ENCODE measurements at regions not wholly inside any gene's neighbourhood (a gene's known extent, or its start where the extent isn't known, plus 50 kb on each side); places are given as distances from the start of the nearest gene placed in this dataset.

DNA sequence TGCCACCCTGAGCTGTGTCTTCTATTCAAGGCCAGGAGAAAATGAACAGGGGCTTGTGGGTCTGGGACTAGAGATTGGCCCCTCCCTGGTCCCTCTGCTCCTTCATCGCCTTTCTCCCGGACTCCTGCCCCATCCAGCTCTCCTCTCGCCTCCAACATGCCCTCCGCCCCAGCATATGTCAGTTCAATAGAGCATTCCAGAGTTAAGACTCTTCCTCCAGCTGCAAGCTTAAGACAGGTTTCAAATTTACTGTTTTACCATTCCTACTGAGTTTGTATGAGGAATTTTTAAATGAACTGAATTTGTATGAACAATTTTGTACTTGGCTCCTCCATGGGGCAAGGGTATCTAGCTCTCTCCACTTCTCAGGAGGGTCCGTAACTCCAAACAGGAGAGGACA lies 195.6 kb downstream of the TBC1D2B start:
- TF ChIP-seq GABPA (IDR thresholded peaks at IDR 0.05; ENCODE audit: low read depth, low read length) (no peak), GABPA (CRISPR knock-in tag; IDR thresholded peaks at IDR 0.05; ENCODE audit: low read depth) (no peak), REST (IDR thresholded peaks at IDR 0.05; ENCODE audit: borderline replicate concordance in 1 of 2, low read depth in 1 of 2, low read length in 2 of 2) (no peak), ZSCAN29 (CRISPR knock-in tag; conservative IDR thresholded peaks at IDR 0.05) (no peak), MYPOP (CRISPR knock-in tag; IDR thresholded peaks at IDR 0.05) (no peak), KDM5A (IDR thresholded peaks at IDR 0.05; ENCODE audit: borderline replicate concordance, low read length) (no peak), EHMT2 (IDR thresholded peaks at IDR 0.05; ENCODE audit: borderline replicate concordance, low read depth, low read length) (no peak), PREB (CRISPR knock-in tag; IDR thresholded peaks at IDR 0.05) (no peak), KAT8 (CRISPR knock-in tag; IDR thresholded peaks at IDR 0.05) (no peak), ATM (IDR thresholded peaks at IDR 0.05; ENCODE audit: borderline replicate concordance) (no peak)
- TF ChIP-seq, protein P1, sequence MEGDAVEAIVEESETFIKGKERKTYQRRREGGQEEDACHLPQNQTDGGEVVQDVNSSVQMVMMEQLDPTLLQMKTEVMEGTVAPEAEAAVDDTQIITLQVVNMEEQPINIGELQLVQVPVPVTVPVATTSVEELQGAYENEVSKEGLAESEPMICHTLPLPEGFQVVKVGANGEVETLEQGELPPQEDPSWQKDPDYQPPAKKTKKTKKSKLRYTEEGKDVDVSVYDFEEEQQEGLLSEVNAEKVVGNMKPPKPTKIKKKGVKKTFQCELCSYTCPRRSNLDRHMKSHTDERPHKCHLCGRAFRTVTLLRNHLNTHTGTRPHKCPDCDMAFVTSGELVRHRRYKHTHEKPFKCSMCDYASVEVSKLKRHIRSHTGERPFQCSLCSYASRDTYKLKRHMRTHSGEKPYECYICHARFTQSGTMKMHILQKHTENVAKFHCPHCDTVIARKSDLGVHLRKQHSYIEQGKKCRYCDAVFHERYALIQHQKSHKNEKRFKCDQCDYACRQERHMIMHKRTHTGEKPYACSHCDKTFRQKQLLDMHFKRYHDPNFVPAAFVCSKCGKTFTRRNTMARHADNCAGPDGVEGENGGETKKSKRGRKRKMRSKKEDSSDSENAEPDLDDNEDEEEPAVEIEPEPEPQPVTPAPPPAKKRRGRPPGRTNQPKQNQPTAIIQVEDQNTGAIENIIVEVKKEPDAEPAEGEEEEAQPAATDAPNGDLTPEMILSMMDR (CRISPR knock-in tag; IDR thresholded peaks at IDR 0.05), result no peak
